HG02973 (cell line): ENCODE measurements at regions not wholly inside any gene's neighbourhood (a gene's known extent, or its start where the extent isn't known, plus 50 kb on each side); places are given as distances from the start of the nearest gene placed in this dataset.
"Not testable (repeated sequence)": the region's sequence is repeated elsewhere in the genome, so short reads cannot be mapped to it uniquely, and the experiment has no call there.

Source experiments
- ATAC-seq: cut with Tn5 transposase; IDR thresholded peaks from one replicate; pipeline ENCODE4 v1.9.1; 2021; ENCODE audit warnings: moderate library complexity; ENCODE audit not compliant: unreplicated experiment

- ATAC-seq, result not testable (repeated sequence)
These were observed 77.5 kb downstream of the SNX5 start for GRCh38 chr20:17891131-17891530.

DNA sequence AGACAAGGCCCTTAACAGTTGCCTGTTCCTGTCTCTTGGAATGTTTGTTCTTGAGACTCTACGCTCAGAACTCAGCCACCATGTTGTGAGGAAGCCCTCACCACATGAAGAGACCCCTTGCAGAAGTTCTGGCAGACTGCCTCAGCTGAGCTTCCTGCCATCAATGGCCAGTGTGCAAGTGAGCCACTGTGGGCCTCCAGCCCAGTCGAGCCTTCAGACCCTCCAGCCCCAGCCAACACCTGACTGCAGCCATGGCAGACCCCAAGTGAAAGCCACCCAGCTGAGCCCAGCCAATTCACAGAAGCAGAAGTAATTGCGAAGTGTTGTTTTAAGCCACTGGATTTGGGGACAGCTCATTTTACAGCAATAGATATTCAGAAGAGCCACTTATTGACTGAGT, 78.3 kb downstream of the SNX5 start:
- ATAC-seq, result no peak

- no peak for ATAC-seq
These were observed 79.4 kb downstream of the SNX5 start for GRCh38 chr20:17889226-17889625.

DNA sequence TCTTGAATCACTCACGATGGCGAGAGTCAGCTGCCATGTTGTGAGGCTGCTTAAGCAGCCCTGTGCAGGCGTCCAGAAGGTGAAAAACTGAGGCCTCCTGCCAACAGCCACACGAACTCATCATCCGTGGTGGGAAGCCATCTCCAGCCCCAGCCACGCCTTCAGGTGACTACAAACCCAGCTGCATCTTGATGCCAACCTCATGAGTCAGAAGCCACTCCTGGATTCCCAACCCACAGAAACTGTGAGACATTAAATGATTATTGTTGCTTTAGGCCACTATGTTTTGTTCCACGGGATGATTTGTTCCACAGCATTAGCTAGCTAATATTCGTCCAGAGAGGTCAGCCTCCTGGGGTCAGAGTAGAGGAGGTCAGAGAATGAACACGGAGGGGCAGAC, 80.5 kb downstream of the SNX5 start:
- ATAC-seq, result no peak

DNA sequence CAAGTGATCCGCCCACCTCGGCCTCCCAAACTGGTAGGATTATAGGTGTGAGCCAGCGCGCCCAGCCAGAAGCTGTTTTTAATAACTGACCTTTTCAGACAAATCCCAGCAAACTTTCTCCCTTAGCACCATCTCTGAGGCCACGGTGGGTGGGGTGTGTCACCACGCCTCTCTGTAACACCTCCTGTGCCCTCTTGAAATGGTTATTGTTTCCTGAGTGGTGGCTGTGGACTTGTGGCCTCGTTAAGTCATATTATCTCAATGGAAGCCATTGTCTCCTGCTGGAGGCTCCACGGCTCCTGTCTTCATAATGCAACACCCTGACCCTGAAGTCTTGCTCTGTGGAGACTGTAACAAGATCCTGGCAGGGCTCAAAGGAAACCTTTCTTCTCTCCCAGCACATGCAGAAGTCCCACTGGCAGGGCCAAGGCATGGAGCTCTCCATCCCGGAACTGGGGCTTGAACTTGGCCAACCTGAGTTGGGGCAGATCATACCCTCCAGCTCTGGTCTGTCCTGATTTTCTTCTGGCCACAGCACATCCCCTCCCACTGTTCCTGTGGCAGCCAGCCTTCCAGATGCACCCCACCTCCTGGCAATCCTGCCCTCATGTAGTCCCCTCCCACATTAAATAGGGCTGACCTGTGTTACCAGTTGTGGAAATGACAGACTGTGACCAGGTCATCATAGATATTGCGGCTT, 81.1 kb downstream of the SNX5 start:
- ATAC-seq, result no peak

GRCh38 chr20:17885544-17885943, 83.0 kb downstream of the SNX5 start:
- ATAC-seq, result no peak

GRCh38 chr20:17885076-17885475, 83.5 kb downstream of the SNX5 start:
- ATAC-seq, result no peak

GRCh38 chr20:17884307-17885003, 84.1 kb downstream of the SNX5 start:
- ATAC-seq, result no peak

DNA sequence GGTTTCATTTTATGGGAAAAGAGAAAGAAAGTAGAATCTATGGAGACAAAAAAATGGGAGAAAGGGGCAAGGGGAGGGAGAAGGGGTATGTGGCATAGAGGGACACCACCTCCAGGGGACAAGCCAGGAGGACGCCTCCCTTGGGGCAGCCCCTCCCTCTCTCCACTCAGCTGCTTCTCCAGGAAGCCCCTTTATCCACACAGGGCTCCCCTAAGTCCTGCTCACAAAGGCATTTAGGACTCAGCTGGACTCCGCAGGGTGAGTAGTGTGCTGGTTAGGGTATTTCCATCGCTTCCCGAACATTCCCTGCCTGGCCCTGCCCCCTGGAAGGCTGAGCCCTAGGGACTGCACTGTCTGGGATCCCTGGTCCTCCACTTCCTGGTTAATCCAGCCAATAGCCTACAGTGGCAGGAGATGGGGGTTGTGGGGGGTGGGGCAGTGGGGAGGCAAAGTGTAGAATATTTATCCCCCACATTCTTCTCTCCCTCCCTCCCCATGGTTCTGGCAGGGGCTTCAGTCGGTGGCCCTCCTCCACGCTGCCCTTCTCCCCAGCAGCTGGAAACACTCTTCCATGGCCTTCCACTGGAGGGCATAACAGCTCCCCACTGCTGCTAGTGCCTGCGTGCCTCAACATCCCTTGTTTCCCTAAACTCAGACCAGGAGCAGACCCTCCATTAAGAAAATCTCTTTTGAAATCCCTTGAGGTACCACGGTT, 84.8 kb downstream of the SNX5 start:
- ATAC-seq, result no peak

DNA sequence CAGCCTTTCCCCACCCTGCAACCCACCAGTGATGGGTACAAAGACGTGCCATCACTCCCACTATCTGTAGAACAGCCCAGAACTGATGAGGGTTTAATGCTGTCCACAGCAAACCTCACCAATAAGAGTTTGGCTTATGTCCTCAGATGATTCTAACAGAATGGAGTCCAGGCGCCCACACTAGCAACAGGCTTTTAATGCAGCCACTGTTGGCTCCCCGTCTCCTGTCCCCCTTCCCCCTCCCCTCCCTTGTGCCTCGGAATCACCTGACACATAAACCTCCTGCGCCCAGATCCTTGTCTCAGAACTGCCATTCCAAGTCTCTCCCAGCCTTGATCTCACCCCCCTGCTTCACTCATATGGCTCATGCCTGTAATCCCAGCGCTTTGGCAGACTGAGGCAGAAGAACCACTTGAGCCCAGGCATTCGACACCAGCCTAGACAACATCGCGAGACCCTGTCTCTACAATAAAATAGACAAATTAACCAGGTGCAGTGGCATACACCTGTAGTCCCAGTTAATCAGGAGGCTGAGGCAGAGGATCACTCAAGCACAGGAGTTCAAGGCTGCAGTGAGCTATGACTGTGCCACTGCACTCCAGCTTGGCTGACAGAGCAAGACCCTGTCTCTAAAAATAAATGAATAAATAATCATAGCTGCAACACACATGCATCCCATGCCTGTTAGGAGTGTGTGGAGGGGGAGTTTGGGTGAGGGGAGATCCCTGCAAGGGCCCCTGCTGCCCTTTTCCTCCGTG, 85.6 kb downstream of the SNX5 start:
- no peak for ATAC-seq

- no peak for ATAC-seq
These were observed 86.3 kb downstream of the SNX5 start for GRCh38 chr20:17882065-17882833.

- no peak for ATAC-seq
These were observed 86.9 kb downstream of the SNX5 start for GRCh38 chr20:17881741-17882064.

DNA sequence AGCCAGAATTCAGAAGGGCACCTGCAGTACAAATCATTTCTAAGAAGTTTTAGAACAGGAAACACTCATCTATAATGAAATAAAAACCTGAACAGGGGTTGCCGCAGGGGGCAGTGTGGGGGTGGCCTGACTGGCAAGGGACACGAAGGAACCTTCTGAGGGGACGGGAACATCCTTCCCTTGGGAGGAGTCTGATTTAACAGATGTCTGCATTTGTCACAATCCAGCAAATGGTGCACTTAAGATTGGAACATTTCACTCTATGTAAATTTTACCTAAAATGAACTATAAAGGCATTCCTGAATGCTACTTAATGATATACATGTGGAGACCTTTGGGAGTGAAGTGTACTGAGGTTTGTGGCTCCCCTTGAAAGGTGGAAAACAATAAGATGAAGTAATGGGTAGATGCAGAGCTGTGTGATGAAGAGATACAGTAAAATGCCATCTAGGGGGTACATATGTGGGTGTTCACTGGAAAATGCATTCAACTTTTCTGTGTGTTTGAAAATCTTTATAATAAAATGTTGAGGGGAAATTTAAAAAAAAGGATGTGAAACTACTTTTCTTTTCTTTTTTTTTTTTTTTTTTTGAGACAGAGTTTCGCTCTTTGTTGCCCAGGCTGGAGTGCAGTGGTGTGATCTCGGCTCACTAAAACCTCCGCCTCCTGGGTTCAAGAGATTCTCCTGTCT, 89.5 kb downstream of the SNX5 start:
- ATAC-seq, result no peak

- ATAC-seq, result no peak
These were observed 90.3 kb downstream of the SNX5 start for GRCh38 chr20:17878069-17878911.

DNA sequence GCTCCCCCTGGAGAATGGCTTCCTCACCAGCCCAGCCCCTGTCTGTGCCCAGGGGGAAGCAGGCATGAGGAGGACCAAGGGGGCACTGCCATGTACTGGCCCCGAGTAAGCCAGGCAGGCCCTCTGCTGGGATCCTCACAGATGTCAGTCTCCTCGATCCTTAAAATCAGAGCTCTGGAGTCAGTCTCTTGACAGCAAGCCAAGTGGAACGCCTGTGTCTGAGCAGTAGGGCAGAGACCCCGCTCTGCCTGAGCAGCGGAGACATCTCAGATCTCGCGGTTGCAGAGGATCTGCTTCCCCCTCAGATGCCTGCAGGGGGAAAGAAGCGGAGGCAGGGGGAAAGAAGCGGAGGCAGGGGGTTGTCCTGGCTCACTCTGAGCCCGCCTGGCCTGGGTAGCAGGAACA, 92.6 kb downstream of the SNX5 start:
- no peak for ATAC-seq

- no peak for ATAC-seq
These were observed 93.3 kb downstream of the SNX5 start for GRCh38 chr20:17875106-17875980.

DNA sequence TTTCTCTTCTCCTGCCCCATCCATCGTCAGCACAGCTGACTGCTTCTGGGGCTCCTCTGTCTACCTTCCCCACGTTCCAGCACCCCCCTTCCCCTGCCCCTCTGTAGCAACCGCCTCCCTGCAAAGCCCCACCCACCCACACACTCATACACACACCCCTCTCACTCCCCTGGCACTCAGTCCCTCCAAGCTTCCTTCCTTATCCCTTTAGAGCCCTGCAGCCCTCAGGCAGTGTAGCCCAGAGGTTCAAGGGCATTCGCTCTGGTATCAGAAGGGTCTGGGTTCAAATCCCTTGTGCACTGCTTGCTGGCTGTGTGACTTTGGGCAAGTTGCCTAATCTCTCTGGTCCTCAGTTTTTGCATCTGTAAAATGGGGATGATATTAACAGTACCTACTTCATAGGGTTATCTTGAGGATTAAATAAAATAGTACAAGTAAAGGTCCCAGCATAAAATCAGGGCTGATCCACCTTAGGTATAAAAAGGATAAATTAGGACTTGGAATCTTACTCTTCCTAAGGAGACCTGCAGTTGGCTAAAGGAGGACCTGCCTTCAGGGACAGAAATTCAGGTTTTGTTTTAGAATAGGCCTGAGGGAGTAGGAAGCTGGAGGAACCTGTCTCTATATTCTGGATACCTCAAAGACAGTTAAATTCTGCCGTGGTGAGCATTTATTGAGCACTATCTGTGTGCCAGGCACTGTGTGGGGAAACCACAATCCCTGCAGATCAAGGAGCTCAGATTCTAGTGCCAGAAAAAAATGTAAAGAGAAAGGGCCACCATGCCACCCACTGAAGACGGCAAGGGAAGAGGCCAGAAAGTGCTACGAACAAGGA, 94.1 kb downstream of the SNX5 start:
- no peak for ATAC-seq
